SK-N-SH treated with all-trans-retinoic acid at 6 μM for 48 hours (cell line): ENCODE measurements at regions not wholly inside any gene's neighbourhood (a gene's known extent, or its start where the extent isn't known, plus 50 kb on each side); places are given as distances from the start of the nearest gene placed in this dataset.

Source experiments
- ATAC-seq: fragments of 200-7000 bp; cut with Tn5 transposase; 3 replicates; pipeline ENCODE4 v1.9.1; 2020; ENCODE audit warnings: mild to moderate bottlenecking, moderate library complexity
- ARNTL ChIP-seq: fragments of 450-650 bp; formaldehyde crosslinking; IDR thresholded peaks from 2 replicates; pipeline ENCODE4 v1.5.0; 2020; ENCODE audit warnings: low read depth, mild to moderate bottlenecking, moderate library complexity, borderline replicate concordance
- BACH2 ChIP-seq: fragments of 250-450 bp; sonication (Bioruptor Pico); IDR thresholded peaks from 2 replicates; pipeline ENCODE4 v1.9.0; 2021; ENCODE audit warnings: mild to moderate bottlenecking, borderline replicate concordance
- CSDC2 ChIP-seq: fragments of 250-450 bp; sonication (Bioruptor Pico); IDR thresholded peaks from 2 replicates; pipeline ENCODE4 v1.5.0; 2020; ENCODE audit warnings: mild to moderate bottlenecking, moderate library complexity
- ESRRG ChIP-seq: fragments of 250-450 bp; sonication (Bioruptor Pico); IDR thresholded peaks from 2 replicates; pipeline ENCODE4 v1.6.1; 2021; ENCODE audit warnings: mild to moderate bottlenecking
- GLIS3 ChIP-seq: fragments of 250-450 bp; sonication (Bioruptor Pico); IDR thresholded peaks from 2 replicates; pipeline ENCODE4 v1.5.0; 2020; ENCODE audit warnings: mild to moderate bottlenecking, moderate library complexity
- ISL1 ChIP-seq: fragments of 250-450 bp; sonication (Bioruptor Pico); IDR thresholded peaks from 2 replicates; pipeline ENCODE4 v2.1.2; 2022; ENCODE audit warnings: mild to moderate bottlenecking, moderate library complexity
- OSR1 ChIP-seq: fragments of 250-450 bp; sonication (Bioruptor Pico); IDR thresholded peaks from 2 replicates; pipeline ENCODE4 v1.8.0; 2022; ENCODE audit warnings: moderate library complexity, mild to moderate bottlenecking, inconsistent platforms
- PATZ1 ChIP-seq: fragments of 250-450 bp; sonication (Bioruptor Pico); IDR thresholded peaks from 2 replicates; pipeline ENCODE4 v1.8.0; 2020; ENCODE audit warnings: mild to moderate bottlenecking, moderate library complexity, borderline replicate concordance
- POU6F1 ChIP-seq: fragments of 250-450 bp; sonication (Bioruptor Pico); IDR thresholded peaks from 2 replicates; pipeline ENCODE4 v1.8.0; 2021; ENCODE audit warnings: low read depth, mild to moderate bottlenecking, moderate library complexity, borderline replicate concordance
- RARB ChIP-seq: fragments of 250-450 bp; sonication (Bioruptor Pico); IDR thresholded peaks from 2 replicates; pipeline ENCODE4 v1.8.0; 2021; ENCODE audit warnings: mild to moderate bottlenecking, moderate library complexity
- SNAI2 ChIP-seq: fragments of 250-450 bp; sonication (Bioruptor Pico); IDR thresholded peaks from 2 replicates; pipeline ENCODE4 v1.5.0; 2020; ENCODE audit warnings: mild to moderate bottlenecking, moderate library complexity
- TCF4 ChIP-seq: fragments of 250-450 bp; sonication (Bioruptor Pico); IDR thresholded peaks from 2 replicates; pipeline ENCODE4 v1.8.0; 2021; ENCODE audit warnings: mild to moderate bottlenecking, moderate library complexity, borderline replicate concordance
- ZC3H10 ChIP-seq: fragments of 250-450 bp; sonication (Bioruptor Pico); IDR thresholded peaks from 2 replicates; pipeline ENCODE4 v1.5.1; 2021; ENCODE audit warnings: mild to moderate bottlenecking, moderate library complexity
- ZFP3 ChIP-seq: fragments of 250-450 bp; sonication (Bioruptor Pico); IDR thresholded peaks from 2 replicates; pipeline ENCODE4 v1.5.0; 2020; ENCODE audit warnings: mild to moderate bottlenecking, moderate library complexity
- ZFP30 ChIP-seq: fragments of 450-650 bp; formaldehyde crosslinking; IDR thresholded peaks from 2 replicates; pipeline ENCODE4 v1.5.0; 2022; ENCODE audit warnings: mild to moderate bottlenecking, moderate library complexity
- ZNF565 ChIP-seq: fragments of 450-650 bp; formaldehyde crosslinking; conservative IDR thresholded peaks from 2 replicates; pipeline ENCODE4 v1.5.0; 2020; ENCODE audit warnings: low read depth, mild to moderate bottlenecking, moderate library complexity
- ZNF70 ChIP-seq: fragments of 450-650 bp; formaldehyde crosslinking; IDR thresholded peaks from 2 replicates; pipeline ENCODE4 v1.5.0; 2020; ENCODE audit warnings: mild to moderate bottlenecking, moderate library complexity
- ZNF8 ChIP-seq: fragments of 450-650 bp; formaldehyde crosslinking; IDR thresholded peaks from 2 replicates; pipeline ENCODE4 v1.5.0; 2020; ENCODE audit warnings: mild to moderate bottlenecking, moderate library complexity
- TF ChIP-seq, protein P1 (sequence below): fragments of 250-450 bp; sonication (Bioruptor Pico); IDR thresholded peaks from 2 replicates; pipeline ENCODE4 v1.5.1; 2020; ENCODE audit warnings: low read depth, mild to moderate bottlenecking, moderate library complexity
- TF ChIP-seq, protein P2 (sequence below): fragments of 250-450 bp; sonication (Bioruptor Pico); IDR thresholded peaks from 2 replicates; pipeline ENCODE4 v1.5.0; 2020; ENCODE audit warnings: mild to moderate bottlenecking, moderate library complexity
- TF ChIP-seq, protein P3 (sequence below): fragments of 250-450 bp; sonication (Bioruptor Pico); IDR thresholded peaks from 2 replicates; pipeline ENCODE4 v1.5.1; 2021; ENCODE audit warnings: mild to moderate bottlenecking, moderate library complexity

DNA sequence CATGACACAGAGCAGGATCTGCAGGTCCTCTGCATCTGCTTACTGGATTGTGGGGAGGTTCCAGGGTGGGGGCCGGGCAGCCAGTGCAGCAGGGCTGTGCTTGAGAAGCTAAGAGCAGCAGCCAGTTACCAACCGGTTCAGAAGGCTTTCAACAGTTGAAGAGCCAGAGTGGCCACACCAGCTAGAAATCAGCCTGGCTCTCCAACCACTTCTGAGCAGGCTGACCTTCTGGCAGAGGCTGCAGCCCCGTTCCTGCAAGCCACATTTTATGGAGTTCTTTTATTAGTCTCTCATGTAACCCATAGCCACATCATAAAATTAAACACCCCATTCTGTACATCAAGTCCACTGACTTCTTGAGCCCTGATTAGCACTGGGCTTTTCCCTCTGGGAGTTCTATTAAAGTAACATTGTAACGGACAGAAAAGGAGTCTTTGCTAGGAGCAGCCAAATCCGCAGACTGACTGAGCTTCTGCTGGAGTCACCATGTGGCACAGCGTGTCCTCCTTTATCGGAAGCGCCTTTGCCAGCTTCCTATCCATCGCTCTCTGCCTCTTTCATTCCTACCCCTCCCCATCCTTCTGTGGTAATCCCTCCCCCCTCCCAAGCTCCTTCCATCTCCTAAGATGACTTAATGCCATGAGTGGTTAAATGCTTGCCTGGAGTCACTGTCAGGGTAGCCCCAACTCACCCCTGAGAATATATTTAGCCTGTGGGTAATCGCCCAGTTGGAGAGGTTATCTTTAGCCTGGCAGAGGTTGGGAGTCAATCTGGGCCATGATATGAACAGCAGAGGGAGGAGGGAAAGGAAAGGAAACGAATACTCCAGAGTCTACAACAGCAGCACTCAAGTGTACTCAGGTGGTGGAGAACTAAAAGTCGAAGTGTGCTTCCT is 138.5 kb upstream of the HES1 start:
- no peak for ATAC-seq
- TF ChIP-seq POU6F1 (CRISPR knock-in tag) (no peak), ZC3H10 (no peak), OSR1 (CRISPR knock-in tag) (no peak), ZFP30 (CRISPR knock-in tag) (no peak), GLIS3 (no peak), BACH2 (CRISPR knock-in tag) (no peak), ARNTL (CRISPR knock-in tag) (no peak)

DNA sequence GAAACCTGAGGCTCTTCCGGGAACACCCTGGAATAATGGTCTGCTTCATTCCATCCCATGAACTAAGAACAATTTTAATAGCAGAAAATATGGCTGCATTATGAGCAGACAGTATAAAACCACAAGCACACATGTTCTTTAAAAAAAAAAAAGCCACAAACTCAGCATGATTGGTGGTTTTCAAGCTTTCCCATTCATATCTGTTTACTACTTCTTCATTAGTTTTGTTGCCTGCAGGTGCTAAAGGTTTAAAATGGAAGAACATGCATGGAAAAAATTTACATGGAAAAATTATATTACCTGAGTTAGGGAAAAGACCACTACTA is 137.9 kb upstream of the HES1 start:
- TF ChIP-seq ZFP3 (CRISPR knock-in tag) (no peak), RARB (CRISPR knock-in tag) (no peak)

GRCh38 chr3:193998628-193999195 is 137.2 kb upstream of the HES1 start:
- no peak for ATAC-seq
- no peak for TF ChIP-seq ZNF8 (CRISPR knock-in tag)
- no peak for TF ChIP-seq ARNTL (CRISPR knock-in tag)
- TF ChIP-seq, protein P1, sequence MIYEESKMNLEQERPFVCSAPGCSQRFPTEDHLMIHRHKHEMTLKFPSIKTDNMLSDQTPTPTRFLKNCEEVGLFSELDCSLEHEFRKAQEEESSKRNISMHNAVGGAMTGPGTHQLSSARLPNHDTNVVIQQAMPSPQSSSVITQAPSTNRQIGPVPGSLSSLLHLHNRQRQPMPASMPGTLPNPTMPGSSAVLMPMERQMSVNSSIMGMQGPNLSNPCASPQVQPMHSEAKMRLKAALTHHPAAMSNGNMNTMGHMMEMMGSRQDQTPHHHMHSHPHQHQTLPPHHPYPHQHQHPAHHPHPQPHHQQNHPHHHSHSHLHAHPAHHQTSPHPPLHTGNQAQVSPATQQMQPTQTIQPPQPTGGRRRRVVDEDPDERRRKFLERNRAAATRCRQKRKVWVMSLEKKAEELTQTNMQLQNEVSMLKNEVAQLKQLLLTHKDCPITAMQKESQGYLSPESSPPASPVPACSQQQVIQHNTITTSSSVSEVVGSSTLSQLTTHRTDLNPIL (CRISPR knock-in tag) = no peak
- TF ChIP-seq ISL1 = no peak
- no peak for TF ChIP-seq POU6F1 (CRISPR knock-in tag)
- TF ChIP-seq CSDC2 (CRISPR knock-in tag) = no peak
- no peak for TF ChIP-seq TCF4
- TF ChIP-seq, all 23 proteins: peak for 0

More for the DNA sequence above, 137.9 kb upstream of the HES1 start:
- ATAC-seq = no peak

GRCh38 chr3:194000100-194000499 is 135.8 kb upstream of the HES1 start:
- ATAC-seq = no peak
- TF ChIP-seq ISL1 (no peak), ZNF8 (CRISPR knock-in tag) (no peak), ESRRG (CRISPR knock-in tag) (no peak), ZC3H10 (no peak), ZNF565 (CRISPR knock-in tag) (no peak), OSR1 (CRISPR knock-in tag) (no peak), BACH2 (CRISPR knock-in tag) (no peak), ZNF70 (no peak), PATZ1 (CRISPR knock-in tag) (no peak), POU6F1 (CRISPR knock-in tag) (no peak), CSDC2 (CRISPR knock-in tag) (no peak), SNAI2 (CRISPR knock-in tag) (no peak), GLIS3 (no peak)
- TF ChIP-seq, protein P2, sequence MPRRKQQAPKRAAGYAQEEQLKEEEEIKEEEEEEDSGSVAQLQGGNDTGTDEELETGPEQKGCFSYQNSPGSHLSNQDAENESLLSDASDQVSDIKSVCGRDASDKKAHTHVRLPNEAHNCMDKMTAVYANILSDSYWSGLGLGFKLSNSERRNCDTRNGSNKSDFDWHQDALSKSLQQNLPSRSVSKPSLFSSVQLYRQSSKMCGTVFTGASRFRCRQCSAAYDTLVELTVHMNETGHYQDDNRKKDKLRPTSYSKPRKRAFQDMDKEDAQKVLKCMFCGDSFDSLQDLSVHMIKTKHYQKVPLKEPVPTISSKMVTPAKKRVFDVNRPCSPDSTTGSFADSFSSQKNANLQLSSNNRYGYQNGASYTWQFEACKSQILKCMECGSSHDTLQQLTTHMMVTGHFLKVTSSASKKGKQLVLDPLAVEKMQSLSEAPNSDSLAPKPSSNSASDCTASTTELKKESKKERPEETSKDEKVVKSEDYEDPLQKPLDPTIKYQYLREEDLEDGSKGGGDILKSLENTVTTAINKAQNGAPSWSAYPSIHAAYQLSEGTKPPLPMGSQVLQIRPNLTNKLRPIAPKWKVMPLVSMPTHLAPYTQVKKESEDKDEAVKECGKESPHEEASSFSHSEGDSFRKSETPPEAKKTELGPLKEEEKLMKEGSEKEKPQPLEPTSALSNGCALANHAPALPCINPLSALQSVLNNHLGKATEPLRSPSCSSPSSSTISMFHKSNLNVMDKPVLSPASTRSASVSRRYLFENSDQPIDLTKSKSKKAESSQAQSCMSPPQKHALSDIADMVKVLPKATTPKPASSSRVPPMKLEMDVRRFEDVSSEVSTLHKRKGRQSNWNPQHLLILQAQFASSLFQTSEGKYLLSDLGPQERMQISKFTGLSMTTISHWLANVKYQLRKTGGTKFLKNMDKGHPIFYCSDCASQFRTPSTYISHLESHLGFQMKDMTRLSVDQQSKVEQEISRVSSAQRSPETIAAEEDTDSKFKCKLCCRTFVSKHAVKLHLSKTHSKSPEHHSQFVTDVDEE (CRISPR knock-in tag) = no peak
- TF ChIP-seq, protein P3, sequence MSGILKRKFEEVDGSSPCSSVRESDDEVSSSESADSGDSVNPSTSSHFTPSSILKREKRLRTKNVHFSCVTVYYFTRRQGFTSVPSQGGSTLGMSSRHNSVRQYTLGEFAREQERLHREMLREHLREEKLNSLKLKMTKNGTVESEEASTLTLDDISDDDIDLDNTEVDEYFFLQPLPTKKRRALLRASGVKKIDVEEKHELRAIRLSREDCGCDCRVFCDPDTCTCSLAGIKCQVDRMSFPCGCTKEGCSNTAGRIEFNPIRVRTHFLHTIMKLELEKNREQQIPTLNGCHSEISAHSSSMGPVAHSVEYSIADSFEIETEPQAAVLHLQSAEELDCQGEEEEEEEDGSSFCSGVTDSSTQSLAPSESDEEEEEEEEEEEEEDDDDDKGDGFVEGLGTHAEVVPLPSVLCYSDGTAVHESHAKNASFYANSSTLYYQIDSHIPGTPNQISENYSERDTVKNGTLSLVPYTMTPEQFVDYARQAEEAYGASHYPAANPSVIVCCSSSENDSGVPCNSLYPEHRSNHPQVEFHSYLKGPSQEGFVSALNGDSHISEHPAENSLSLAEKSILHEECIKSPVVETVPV (CRISPR knock-in tag) = no peak
